Ovary (tissue), 3 donors: ENCODE measurements at regions not wholly inside any gene's neighbourhood (a gene's known extent, or its start where the extent isn't known, plus 50 kb on each side); places are given as distances from the start of the nearest gene placed in this dataset.

Experiments used
- POLR2A ChIP-seq: fragments of 450-650 bp; IDR thresholded peaks from one replicate; pipeline ENCODE4 v1.6.1; 2017; ENCODE audit warnings: antibody characterized with exemption, mild to moderate bottlenecking, moderate library complexity
- TF ChIP-seq, protein P1 (sequence below), 3 donors: fragments of 450-650 bp in 2 of 3; fragments of 200-600 bp in 1 of 3; IDR thresholded peaks; one replicate each; pipeline versions ENCODE4 v1.5.1 to v1.8.0; 2016 to 2022; ENCODE audit warnings: antibody characterized with exemption in 3 of 3, mild to moderate bottlenecking in 1 of 3
- donor health status: DM: no; HTN: no; CAD: no.

DNA sequence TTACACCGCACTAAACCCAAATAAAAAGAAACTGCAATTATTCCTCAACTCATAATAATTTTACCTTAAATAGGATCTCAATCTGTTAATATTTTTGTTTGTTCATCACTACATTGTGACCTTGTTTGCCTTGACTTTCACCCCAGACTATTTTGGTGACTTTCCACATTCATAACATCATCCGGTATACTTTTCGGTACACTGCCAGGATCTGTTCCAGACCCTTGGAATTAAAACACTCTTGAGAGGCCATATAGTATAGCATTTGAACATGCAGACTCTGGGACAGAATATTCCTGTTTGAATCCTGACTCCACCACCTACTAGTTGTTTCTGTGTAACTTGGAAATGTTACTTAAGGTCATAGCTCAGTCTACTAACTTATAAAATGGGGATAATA lies 577.4 kb downstream of the METTL4 start:
- TF ChIP-seq, protein P1, sequence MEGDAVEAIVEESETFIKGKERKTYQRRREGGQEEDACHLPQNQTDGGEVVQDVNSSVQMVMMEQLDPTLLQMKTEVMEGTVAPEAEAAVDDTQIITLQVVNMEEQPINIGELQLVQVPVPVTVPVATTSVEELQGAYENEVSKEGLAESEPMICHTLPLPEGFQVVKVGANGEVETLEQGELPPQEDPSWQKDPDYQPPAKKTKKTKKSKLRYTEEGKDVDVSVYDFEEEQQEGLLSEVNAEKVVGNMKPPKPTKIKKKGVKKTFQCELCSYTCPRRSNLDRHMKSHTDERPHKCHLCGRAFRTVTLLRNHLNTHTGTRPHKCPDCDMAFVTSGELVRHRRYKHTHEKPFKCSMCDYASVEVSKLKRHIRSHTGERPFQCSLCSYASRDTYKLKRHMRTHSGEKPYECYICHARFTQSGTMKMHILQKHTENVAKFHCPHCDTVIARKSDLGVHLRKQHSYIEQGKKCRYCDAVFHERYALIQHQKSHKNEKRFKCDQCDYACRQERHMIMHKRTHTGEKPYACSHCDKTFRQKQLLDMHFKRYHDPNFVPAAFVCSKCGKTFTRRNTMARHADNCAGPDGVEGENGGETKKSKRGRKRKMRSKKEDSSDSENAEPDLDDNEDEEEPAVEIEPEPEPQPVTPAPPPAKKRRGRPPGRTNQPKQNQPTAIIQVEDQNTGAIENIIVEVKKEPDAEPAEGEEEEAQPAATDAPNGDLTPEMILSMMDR (IDR thresholded peaks at IDR 0.05), result no peak
- TF ChIP-seq POLR2A, result no peak
